Liver (tissue), 8 donors: ENCODE measurements at regions not wholly inside any gene's neighbourhood (a gene's known extent, or its start where the extent isn't known, plus 50 kb on each side); places are given as distances from the start of the nearest gene placed in this dataset.

ENCODE experiments used
- DNase-seq: peaks from one replicate; pipeline ENCODE4 v3.0.0-alpha.2; 2017; ENCODE audit warnings: low spot score
- H3K27ac ChIP-seq, 2 donors: one replicate each; pipeline ENCODE4 v1.7.0; 2013; ENCODE audit warnings: inconsistent platforms in 2 of 2, low read length in 2 of 2, control low read depth in 1 of 2, low read depth in 1 of 2, mild to moderate bottlenecking in 1 of 2
- H3K27me3 ChIP-seq, 4 donors: one replicate each; pipeline versions ENCODE4 v1.6.1 to v1.7.0; 2013; ENCODE audit warnings: low read length in 3 of 4, inconsistent platforms in 1 of 4, mild to moderate bottlenecking in 1 of 4, moderate library complexity in 1 of 4; ENCODE audit not compliant: control insufficient read depth in 4 of 4, insufficient read depth in 4 of 4
- H3K36me3 ChIP-seq, 4 donors: one replicate each; pipeline versions ENCODE4 v1.6.1 to v1.7.0; 2013; ENCODE audit warnings: low read length in 3 of 4, mild to moderate bottlenecking in 3 of 4, low read depth in 1 of 4, moderate library complexity in 1 of 4; ENCODE audit not compliant: control insufficient read depth in 4 of 4, insufficient read depth in 3 of 4
- H3K4me1 ChIP-seq, 4 donors: one replicate each; pipeline versions ENCODE4 v1.6.1 to v1.7.0; 2013; ENCODE audit warnings: low read length in 3 of 4, mild to moderate bottlenecking in 3 of 4, moderate library complexity in 1 of 4; ENCODE audit not compliant: control insufficient read depth in 4 of 4, insufficient read depth in 4 of 4
- H3K4me3 ChIP-seq, 3 donors: one replicate each; pipeline versions ENCODE4 v1.6.1 to v1.7.0; 2013; ENCODE audit warnings: low read length in 3 of 3, control low read depth in 1 of 3, low read depth in 1 of 3, mild to moderate bottlenecking in 1 of 3
- H3K9ac ChIP-seq, 2 donors: one replicate each; pipeline ENCODE4 v1.7.0; 2013; ENCODE audit warnings: low read length in 2 of 2, mild to moderate bottlenecking in 2 of 2, moderate library complexity in 2 of 2, control low read depth in 1 of 2, low read depth in 1 of 2
- H3K9me3 ChIP-seq, 4 donors: one replicate each; pipeline versions ENCODE4 v1.6.1 to v1.7.0; 2013; ENCODE audit warnings: low read length in 3 of 4; ENCODE audit not compliant: control insufficient read depth in 4 of 4
- ATF3 ChIP-seq: IDR thresholded peaks from 2 replicates; pipeline ENCODE4 v1.6.1; 2016; ENCODE audit warnings: antibody characterized with exemption
- CTCF ChIP-seq: fragments of 150-350 bp; IDR thresholded peaks from 2 replicates; pipeline ENCODE4 v1.5.1; 2017; ENCODE audit warnings: improper control_type of control experiment, low read depth, low read length; ENCODE audit not compliant: missing input control
- EGR1 ChIP-seq, 2 donors: IDR thresholded peaks; 2 replicates each; pipeline ENCODE4 v1.6.1; 2016 to 2018; ENCODE audit warnings: antibody characterized with exemption in 2 of 2, low read depth in 2 of 2
- FOXA1 ChIP-seq: IDR thresholded peaks from 2 replicates; pipeline ENCODE4 v1.6.1; 2016; ENCODE audit warnings: antibody characterized with exemption
- FOXA2 ChIP-seq: IDR thresholded peaks from 2 replicates; pipeline ENCODE4 v1.6.1; 2016; ENCODE audit warnings: antibody characterized with exemption
- GABPA ChIP-seq, 2 donors: IDR thresholded peaks in 1 of 2; conservative IDR thresholded peaks in 1 of 2; 2 replicates each; pipeline ENCODE4 v1.6.1; 2016; ENCODE audit warnings: antibody characterized with exemption in 2 of 2, mild to moderate bottlenecking in 1 of 2, moderate library complexity in 1 of 2
- HNF4A ChIP-seq, 2 donors: conservative IDR thresholded peaks; 2 replicates each; pipeline ENCODE4 v1.6.1; 2016; ENCODE audit warnings: antibody characterized with exemption in 2 of 2, mild to moderate bottlenecking in 2 of 2
- HNF4G ChIP-seq: IDR thresholded peaks from 2 replicates; pipeline ENCODE4 v1.6.1; 2016; ENCODE audit warnings: antibody characterized with exemption
- JUND ChIP-seq, 2 donors: IDR thresholded peaks; 2 replicates each; pipeline ENCODE4 v1.6.1; 2016; ENCODE audit warnings: antibody characterized with exemption in 2 of 2
- MAX ChIP-seq: IDR thresholded peaks from 2 replicates; pipeline ENCODE4 v1.6.1; 2016; ENCODE audit warnings: antibody characterized with exemption
- NR2F2 ChIP-seq: IDR thresholded peaks from 2 replicates; pipeline ENCODE4 v1.6.1; 2016; ENCODE audit warnings: antibody characterized with exemption
- RAD21 ChIP-seq, 2 donors: IDR thresholded peaks; 2 replicates each; pipeline ENCODE4 v1.6.1; 2016; ENCODE audit warnings: antibody characterized with exemption in 2 of 2, mild to moderate bottlenecking in 2 of 2
- REST ChIP-seq: IDR thresholded peaks from 2 replicates; pipeline ENCODE4 v1.6.1; 2016; ENCODE audit warnings: antibody characterized with exemption, mild to moderate bottlenecking
- RXRA ChIP-seq, 2 donors: IDR thresholded peaks; 2 replicates each; pipeline ENCODE4 v1.6.1; 2017 to 2018; ENCODE audit warnings: antibody characterized with exemption in 2 of 2, mild to moderate bottlenecking in 1 of 2
- SP1 ChIP-seq: IDR thresholded peaks from 2 replicates; pipeline ENCODE4 v1.6.1; 2018; ENCODE audit warnings: antibody characterized with exemption, mild to moderate bottlenecking
- TAF1 ChIP-seq: conservative IDR thresholded peaks from 2 replicates; pipeline ENCODE4 v1.6.1; 2016; ENCODE audit warnings: antibody characterized with exemption, mild to moderate bottlenecking
- YY1 ChIP-seq: IDR thresholded peaks from 2 replicates; pipeline ENCODE4 v1.6.1; 2016; ENCODE audit warnings: antibody characterized with exemption, mild to moderate bottlenecking
- ZBTB33 ChIP-seq: IDR thresholded peaks from 2 replicates; pipeline ENCODE4 v1.6.1; 2016; ENCODE audit warnings: antibody characterized with exemption
- WGBS: extraction: QIAGEN DNeasy Blood & Tissue Kit; methylation state at CpG from one replicate; pipeline ENCODE4 v1.1.7; 2013; 5-methylcytosine and 5-hydroxymethylcytosine counted together
- donor health status: healthy.
- donor health status: healthy.
- donor health status: healthy.
- donor health status: healthy.
- donor health status: healthy.

- H3K36me3 ChIP-seq, result no peaks in the 10 kb centered on the region
- 57% methylated on average over 2 of the region's 2 CpGs for WGBS
- no peak overlapping the region for H3K27ac ChIP-seq
- H3K9ac ChIP-seq, result no peak overlapping the region
- no peaks in the 10 kb centered on the region for H3K9me3 ChIP-seq
- no peaks in the 10 kb centered on the region for H3K27me3 ChIP-seq
- TF ChIP-seq CTCF (no peak), FOXA2 (no peak), SP1 (no peak), HNF4G (no peak), JUND (IDR thresholded peaks at IDR 0.05) (no peak), RAD21 (IDR thresholded peaks at IDR 0.05) (no peak), TAF1 (no peak), RXRA (IDR thresholded peaks at IDR 0.05) (no peak), ZBTB33 (no peak), GABPA (IDR thresholded peaks at IDR 0.05 in 1 of 2, conservative IDR thresholded peaks at IDR 0.05 in 1 of 2) (no peak), MAX (no peak), FOXA1 (no peak), HNF4A (conservative IDR thresholded peaks at IDR 0.05) (no peak), NR2F2 (no peak), REST (no peak), YY1 (no peak), EGR1 (IDR thresholded peaks at IDR 0.05; ENCODE audit: low read depth in 2 of 2) (no peak), ATF3 (no peak)
- no peaks in the 10 kb centered on the region for H3K4me1 ChIP-seq
- no peak overlapping the region for H3K4me3 ChIP-seq
- DNase-seq, result no peak
Observed at GRCh38 chr9:80242022-80242421, 670.3 kb downstream of the TLE4 start.

GRCh38 chr9:80235752-80236151, 664.0 kb downstream of the TLE4 start:
- H3K4me1 ChIP-seq, result no peaks in the 10 kb centered on the region

More at GRCh38 chr9:80235752-80236151, 664.0 kb downstream of the TLE4 start:
- H3K36me3 ChIP-seq, result no peaks in the 10 kb centered on the region
- no peak for DNase-seq
- TF ChIP-seq NR2F2 (no peak), TAF1 (no peak), RXRA (IDR thresholded peaks at IDR 0.05) (no peak), FOXA2 (no peak), RAD21 (IDR thresholded peaks at IDR 0.05) (no peak)
- 81% methylated on average over 1 of the region's 1 CpG for WGBS
- H3K27ac ChIP-seq, result no peak overlapping the region
- H3K27me3 ChIP-seq, result no peaks in the 10 kb centered on the region
- H3K4me3 ChIP-seq, result no peak overlapping the region
- no peak overlapping the region for H3K9ac ChIP-seq
- no peaks in the 10 kb centered on the region for H3K9me3 ChIP-seq
